HG03521 (cell line): ENCODE measurements at regions not wholly inside any gene's neighbourhood (a gene's known extent, or its start where the extent isn't known, plus 50 kb on each side); places are given as distances from the start of the nearest gene placed in this dataset.

ENCODE experiments used
- ATAC-seq: cut with Tn5 transposase; IDR thresholded peaks from one replicate; pipeline ENCODE4 v1.9.1; 2021; ENCODE audit warnings: mild to moderate bottlenecking, moderate library complexity; ENCODE audit not compliant: unreplicated experiment

DNA sequence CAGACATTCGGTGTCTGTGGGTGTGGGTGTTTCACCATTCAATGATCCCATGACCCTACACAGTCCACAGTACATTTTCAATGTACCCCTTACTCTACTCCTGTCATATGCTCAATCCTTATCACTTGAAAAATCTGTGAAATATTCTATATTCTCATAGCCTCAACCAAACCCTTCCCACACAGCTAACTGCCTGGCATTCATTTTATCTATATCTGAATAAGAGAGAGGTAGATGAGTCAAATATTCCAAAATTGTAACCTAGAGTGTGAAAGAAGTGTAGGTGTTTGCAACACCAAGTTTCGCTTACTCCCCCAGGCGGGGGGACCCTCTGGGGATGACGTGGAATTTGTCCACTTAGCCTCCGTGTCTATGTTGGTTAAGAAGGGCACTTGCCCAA, 354.8 kb downstream of the ETS1 start:
- ATAC-seq: no peak

DNA sequence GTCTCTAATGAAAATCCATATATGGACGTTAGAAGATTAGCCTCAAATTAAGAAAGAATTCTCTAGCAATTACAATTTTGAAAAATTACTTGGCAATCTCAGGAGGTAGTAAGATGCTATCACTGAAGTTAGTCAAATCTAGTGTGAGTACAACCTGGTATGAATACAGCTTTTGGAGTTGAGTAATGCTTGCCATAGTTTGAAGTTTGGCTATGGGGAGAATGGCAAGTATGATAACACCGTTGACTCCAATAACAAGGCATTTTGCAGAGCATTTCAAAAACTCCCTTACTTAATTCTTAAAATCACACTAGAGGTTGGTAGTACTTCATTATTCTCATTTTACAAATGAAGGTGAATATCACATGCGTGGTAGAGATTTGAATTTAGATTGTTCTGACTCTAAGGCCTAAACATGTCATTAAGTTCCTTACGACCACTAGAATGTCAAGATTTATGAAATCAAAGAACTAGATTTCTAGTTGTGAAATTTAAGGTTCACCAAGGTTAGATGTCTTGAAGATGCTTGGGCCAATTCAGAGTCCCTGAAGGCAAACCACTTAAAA, 355.4 kb downstream of the ETS1 start:
- ATAC-seq: no peak

DNA sequence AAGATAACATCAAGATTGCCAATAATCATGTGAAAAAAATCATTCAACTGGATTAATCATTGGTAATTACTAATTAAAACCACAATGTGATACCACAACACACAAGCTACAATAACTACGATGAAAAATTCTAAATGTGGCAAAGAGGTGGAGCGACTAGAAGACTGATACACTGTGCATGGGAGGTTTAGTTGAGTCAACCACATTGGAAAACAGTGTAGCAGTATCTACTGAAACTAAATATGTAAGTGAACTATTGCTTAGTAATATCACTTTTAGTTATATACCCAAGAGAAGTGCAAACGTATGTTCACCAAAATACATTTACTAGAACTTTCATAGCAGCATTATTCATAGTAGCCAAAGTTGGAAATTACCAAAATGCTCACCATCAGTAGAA, 359.9 kb downstream of the ETS1 start:
- no peak for ATAC-seq

DNA sequence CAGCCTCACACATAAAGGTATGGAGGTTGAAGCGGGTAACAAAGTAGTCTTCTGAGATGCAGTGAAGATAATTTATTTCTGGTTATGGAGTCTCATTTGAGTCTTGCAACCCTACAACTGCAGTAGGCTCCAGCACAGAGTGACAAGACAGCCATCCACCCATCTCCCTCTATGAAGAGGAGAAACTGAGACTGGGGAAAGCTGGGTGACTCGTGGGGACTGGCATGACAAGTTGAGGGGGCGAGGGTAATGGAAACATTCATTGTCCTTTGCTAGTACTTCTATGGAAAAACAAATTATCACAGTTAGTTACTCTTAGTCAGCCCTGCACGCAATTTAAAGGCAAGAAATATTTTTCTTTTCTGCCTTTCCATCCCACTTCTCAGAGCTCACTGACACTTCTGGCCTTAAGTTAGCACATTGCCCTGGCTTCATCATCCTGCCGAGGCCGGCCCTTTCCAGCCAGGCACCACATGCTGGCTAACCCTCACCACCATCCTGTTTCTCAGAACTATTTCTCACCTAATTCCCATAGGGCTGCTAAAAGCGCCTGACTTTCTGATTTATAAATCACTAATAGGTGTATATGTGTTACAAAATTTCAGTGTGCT, 361.1 kb downstream of the ETS1 start:
- no peak for ATAC-seq

DNA sequence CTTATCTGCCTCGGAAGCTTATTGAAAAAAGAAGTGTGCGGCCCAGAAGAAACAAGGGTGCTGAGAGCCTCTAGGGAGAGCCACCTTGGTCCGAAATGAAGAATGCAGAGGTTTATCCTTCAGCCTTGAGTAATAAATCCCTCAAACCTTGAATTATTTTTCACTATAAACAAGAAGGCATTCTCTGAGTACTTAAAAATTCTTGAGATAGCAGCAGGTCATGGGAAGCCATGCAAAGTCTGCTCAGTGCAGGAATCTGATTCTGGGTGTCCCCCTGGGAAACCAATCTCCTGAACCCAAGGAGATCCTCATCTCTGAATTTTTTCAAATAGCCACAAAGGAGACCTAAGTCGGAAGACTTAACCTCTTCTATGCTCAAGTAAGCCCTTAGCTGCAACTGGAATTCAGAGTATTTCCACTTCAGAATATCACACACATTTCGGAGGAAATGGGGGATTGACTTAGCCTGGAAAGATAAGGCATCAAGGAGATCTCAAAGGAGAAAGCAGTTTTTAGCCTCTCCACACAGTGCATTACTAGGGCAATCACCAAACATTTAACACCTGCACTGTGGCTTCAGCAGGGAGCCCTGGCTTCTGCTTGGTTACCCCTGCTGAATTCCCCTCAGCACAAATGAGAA, 365.0 kb downstream of the ETS1 start:
- ATAC-seq: no peak

DNA sequence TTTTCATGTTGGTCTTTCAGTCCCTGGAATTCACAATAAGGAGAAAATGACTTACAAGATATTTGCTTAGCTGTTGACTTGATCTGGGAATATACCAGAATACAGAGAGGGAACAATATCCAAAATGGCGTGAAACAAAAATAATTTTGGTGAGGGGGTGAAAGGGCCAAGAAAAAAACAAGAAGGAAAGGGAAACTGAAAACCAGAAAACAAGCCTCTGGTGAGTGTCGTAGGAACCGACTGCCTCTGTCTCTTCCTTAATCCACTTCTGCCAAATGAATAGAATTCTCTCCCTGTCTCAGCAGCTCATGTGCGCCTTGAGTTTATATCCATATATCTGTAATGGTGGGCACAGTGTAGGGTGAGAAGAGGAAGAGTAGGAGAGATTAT, 367.6 kb downstream of the ETS1 start:
- ATAC-seq: no peak

DNA sequence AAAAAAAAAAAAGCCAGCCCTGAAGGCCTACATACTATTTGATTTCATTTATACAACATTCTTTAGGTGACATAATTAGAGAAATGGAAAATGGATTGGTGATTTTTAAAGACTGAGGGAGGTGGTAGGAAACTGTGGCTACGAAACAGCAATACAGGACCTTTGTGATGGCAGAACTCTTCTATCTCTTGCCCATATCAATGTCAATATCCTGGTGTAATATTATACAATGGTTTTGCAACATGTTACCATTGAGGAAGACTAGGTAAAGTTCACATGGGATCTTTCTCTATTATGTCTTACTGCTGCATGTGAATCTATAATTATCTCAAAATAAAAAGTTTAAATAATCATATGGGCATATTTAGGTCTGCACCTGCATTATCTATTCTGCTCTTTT, 371.2 kb downstream of the ETS1 start:
- ATAC-seq: no peak

DNA sequence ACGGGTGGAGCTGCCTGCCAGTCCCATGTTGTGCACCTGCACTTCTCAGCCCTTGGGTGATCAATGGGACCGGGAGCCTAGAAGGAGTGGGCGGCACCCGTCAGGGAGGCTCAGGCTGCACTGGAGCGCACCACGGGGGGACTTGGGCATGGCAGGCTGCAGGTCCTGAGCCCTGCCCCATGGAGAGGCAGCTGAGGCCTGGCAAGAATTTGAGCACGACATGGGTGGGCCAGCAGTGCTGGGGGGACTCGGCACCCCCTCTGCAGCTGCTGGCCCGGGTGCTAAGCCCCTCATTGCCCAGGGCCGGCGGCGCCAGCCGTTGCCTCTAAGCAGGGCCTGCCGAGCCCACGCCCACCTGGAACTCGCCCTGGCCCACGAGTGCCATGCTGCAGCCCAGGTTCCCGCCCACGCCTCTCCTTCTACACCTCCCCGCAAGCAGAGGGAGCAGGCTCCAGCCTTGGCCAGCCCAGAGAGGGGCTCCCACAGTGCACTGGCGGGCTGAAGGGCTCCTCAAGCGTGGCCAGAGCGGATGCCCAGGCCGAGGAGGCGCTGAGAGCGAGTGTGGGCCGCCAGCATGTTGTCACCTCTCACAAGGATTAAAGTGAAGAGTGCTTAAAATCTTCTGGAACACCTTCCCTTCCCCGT, 372.0 kb downstream of the ETS1 start:
- ATAC-seq: no peak

DNA sequence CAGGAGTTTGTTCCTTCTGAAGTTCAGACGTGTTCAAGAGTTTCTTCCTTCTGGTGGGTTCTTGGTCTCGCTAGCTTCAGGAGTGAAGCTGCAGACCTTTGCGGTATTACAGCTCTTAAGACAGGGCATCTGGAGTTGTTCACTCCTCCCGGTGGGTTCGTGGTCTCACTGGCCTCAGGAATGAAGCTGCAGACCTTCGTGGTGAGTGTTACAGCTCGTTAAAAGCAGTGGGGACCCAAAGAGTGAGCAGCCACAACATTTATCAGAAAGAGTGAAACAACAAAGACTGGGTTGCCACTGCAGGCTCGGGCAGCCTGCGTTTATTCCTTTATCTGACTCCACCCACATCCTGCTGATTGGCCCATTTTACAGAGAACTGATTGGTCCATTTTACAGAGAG, 373.1 kb downstream of the ETS1 start:
- no peak for ATAC-seq

DNA sequence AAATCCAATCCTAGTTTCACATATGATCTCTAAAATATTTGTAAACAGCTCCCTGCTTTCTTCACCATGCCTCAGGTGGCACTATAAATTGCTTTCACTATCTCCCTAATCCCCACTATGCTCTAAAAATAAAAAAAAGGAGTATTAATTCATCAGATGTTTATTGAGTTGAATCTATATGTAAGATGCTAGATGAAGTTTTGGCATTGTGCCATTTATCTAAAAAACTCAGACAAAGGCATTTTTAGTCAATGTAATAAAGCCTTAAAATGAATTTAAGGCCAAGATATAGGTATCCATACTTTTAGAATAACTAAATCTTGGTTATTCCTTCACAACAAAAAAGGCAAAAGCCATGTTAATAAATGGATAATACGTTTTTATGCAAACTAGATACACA, 373.9 kb downstream of the ETS1 start:
- no peak for ATAC-seq

DNA sequence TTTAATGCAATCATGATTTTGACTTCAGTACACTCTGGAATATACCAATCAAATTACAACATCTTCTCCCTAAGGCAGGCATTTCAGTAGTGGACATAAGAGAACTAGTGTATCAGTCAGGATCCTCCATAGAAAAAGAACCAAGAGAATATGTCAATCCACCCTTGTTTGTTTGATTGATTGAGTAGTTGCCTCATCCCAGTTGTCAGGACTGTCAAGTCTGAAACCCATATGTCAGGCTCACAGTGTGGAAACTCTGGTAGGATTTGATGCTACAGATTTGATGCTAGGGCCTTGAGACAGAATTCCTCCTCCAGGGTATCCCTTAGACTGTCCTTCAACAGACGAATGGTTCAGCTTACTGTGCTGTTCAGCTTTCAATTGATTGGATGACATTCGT, 375.0 kb downstream of the ETS1 start:
- ATAC-seq: no peak

DNA sequence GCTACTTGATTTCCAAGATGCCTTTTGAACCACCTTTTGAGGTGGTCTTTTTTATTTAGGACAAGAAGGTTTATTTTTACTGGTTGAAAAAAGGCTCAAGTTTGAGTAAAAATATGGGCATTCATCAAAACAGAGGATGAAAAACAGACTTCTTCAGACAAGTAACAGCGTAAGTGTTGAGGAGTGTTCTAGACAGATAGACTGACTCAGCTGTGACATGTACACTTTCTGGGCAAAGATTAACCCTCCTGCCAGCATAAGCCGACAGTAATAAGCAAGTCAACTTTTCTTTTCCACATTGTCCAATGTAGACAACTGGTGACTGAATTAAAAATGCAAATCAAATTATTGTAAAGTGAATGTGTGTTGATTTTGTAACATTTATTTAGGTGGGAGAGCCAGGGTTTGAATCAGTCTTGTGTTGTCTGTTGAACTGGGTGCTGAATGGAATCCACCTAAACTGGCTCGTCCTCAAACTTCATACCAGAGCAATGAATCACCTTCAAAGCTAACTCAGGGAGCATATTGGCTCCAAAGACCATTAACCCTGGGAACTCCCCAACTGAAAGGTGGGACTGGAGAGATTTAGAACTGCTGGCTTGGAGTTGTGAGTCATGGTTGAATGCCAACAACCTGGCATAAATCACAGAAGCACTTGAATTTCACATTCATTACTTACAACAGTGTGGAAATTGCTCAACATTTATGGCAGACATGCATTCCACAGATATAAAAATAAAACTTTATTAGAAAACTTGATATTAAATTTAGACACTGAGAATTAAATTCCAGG, 377.0 kb downstream of the ETS1 start:
- no peak for ATAC-seq

DNA sequence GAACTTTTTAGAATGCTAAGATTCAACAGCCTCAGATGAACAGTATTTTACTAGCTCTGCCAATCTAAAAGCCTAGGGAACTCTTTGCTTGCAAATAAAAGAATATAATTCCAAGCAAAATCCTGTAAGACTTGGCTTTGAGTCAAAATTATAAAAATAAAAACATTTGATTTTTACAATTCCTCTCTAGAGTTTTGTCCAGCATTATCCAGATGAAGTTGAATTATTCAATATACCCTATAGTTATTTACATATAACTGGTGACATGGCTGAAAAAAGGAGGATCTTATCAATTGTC, 378.3 kb downstream of the ETS1 start:
- ATAC-seq: no peak

DNA sequence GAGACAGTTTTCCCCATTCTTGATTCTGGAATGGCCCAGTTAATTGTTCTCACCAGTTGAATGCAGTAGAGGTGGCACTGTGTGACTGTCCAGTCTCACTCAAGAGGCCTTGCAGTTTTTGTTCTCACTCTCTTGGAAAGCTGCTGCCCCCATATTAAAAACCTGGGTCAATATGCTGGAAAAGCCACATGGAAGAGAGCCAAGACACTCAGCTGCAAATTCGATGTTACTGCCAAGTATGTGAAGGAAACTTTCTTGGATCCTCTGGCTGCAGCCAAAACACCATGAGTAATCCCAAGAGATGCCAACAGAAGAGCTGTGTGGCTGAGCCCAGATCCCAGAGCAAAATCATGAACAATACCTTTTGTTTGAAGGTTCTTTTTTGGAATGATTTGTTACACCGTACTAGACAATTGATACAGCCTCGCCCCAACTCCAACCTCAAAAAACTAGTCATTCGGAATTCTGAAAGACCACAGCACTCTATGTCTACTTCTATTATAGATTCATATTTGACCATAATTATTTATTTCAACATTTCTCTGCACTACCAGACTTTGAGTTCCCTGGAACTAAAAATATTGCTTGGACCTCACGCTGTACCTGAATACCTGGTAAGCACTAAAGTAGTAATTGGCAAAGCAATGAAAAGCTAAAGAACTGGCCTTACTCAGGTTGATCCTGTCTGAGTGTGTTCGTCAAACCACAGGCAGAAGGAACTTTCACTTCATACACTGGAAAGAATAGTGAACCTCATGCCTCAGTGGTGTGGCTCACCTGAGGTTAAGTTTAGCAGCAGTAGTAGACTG, 378.8 kb downstream of the ETS1 start:
- no peak for ATAC-seq

DNA sequence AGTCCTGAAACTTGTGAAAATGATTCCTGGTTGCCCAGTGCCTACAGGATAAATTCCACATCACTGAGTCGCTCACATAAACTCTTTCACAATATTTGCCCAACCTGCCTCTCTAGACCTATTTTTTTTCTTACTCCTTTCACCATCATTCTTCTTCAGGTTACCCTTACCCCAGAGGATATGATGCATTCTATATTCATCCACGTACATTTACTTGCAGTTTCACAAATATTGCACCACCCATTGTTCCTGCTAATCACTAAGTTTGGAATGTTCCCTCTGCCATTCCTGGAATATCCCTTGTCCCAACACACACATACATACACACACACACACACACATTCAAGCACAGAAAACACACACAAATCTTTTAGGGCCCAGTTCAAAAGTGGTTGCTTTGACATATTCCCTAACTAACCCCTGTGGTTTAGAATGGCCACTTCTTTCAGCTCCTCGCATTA, 379.5 kb downstream of the ETS1 start:
- ATAC-seq: no peak

DNA sequence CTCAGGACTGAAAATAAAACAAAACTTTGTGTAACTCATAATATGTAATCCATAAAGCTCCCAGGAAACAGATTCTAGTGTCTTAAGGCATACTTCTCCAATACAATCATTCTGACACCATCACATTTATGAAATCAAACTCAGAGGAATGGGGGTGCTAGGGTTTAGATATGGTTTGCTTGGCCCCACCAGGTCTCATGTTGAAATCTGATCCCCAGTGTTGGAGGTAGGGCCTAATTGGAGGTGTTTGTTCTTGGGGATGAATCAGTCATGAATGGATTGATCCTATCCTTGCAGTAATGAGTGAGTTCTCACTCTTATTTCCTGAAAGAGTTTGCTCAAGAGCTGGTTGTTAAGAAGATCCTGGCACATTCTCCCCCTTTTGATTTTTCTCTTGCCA, 380.9 kb downstream of the ETS1 start:
- no peak for ATAC-seq

DNA sequence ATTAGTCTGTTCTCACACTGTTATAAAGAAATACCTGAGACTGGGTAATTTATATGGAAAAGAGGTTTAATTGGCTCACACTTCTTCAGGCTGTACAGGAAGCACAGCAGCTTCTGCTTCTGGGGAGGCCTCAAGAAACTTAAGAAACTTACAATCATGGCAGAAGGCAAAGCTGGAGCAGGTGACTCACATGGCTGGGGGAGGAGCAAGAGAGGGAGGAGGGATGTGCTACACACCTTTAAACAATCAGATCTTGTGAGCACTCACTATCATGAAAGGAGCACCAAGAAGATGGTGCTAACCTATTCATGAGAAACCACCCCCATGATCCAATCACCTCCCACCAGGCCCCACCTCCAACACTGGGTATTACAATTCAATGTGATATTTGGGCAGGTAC, 381.6 kb downstream of the ETS1 start:
- ATAC-seq: no peak

DNA sequence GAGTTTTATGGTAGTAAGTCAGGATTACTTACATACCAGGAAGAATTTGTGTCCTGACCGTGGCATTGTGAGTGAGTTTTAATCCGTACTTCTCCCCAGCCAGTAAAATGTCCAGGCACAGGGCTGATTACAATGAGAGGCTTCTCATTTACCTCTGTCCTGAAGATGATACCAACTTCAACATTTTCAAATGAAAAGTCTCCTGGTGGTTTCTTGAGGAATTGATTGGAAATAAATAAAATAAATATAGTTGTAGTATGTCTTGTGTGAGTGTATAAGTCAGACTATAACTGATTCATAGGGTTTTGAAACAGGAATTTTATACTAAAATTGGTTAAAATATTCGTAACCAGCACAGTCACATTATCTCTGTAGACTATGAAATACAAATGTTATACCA, 382.5 kb downstream of the ETS1 start:
- ATAC-seq: no peak

DNA sequence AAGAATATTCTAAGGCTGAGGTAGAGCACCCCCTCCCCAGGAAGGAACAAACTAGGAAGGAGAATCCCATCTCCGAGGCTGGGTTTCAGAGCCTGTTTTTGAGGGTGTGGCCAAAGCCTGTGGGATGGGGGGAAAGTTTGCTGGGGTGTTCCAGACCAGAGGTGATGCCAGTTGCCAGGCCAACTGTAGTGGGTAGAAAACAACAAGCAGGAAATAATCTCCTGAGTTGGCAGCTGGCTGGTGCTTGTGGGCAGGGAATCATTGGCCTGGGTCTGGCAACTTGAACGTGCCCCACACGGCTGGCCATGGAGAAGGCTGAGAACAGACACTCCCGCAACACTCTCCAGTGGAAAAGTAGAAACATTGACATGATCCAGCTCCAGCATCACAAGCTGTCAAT, 385.6 kb downstream of the ETS1 start:
- ATAC-seq: no peak

DNA sequence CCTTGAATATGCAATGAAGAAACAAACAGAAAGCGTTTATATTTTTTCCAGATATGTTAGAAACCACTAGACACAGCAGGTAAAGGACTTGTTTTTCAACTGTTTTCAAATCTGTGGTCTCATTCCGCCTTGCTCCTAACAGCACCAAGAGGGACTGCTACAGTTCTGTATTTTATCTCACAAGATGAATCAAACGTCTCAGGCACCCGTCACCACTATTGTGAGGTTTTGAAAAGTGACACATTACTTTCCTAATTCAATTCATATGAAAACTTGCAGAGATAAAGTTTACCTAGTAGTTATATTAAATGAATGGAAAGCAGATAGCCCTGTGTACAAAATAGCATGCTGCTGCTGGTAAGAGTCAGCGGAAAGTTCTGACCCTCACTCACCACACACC, 386.3 kb downstream of the ETS1 start:
- no peak for ATAC-seq

DNA sequence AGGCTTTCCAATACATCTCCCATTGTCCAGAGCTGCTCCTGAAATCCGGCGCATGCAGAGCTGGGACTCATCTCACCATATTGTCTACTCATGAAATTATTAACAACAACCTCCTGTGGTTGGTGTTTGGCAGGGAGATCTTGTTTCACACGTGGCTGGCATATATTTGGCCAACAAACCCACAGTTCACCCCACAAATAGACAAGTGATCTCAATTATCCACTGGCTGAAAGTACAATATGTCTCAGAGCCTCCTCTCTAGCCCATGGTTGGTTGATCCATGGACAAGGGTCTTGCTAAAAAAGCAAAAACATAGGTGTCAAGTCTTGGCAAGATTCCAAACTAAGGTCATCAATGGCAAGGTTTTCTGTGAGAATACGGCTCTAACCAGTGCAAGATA, 386.9 kb downstream of the ETS1 start:
- ATAC-seq: no peak
